ENCODE measurements at regions not wholly inside any gene's neighbourhood (a gene's known extent, or its start where the extent isn't known, plus 50 kb on each side); places are given as distances from the start of the nearest gene placed in this dataset.
"Not testable (repeated sequence)": the region's sequence is repeated elsewhere in the genome, so short reads cannot be mapped to it uniquely, and the experiment has no call there.

GRCh38 chr18:42545825-42546224 is 569.7 kb downstream of the RIT2 start:
- DNase-seq (ENCODE audit: low read depth in 2 of 2): no peak

- DNase-seq (ENCODE audit: low read depth in 2 of 2): no peak
Observed at GRCh38 chr18:42548493-42548892, 567.0 kb downstream of the RIT2 start.

GRCh38 chr18:42549596-42549995 is 565.9 kb downstream of the RIT2 start:
- DNase-seq (ENCODE audit: low read depth in 2 of 2): no peak

- not testable (repeated sequence) for DNase-seq (ENCODE audit: low read depth in 2 of 2)
Observed at GRCh38 chr18:42552559-42552958, 562.9 kb downstream of the RIT2 start.

GRCh38 chr18:42559069-42559690 is 556.3 kb downstream of the RIT2 start:
- DNase-seq (ENCODE audit: low read depth in 2 of 2): no peak

- no peak for DNase-seq (ENCODE audit: low read depth in 2 of 2)
Observed at GRCh38 chr18:42561521-42561920, 554.0 kb downstream of the RIT2 start.

GRCh38 chr18:42563995-42564394 is 551.5 kb downstream of the RIT2 start:
- DNase-seq (ENCODE audit: low read depth in 2 of 2): no peak

GRCh38 chr18:42564761-42565160 is 550.7 kb downstream of the RIT2 start:
- no peak for DNase-seq (ENCODE audit: low read depth in 2 of 2)

- no peak for DNase-seq (ENCODE audit: low read depth in 2 of 2)
Observed at GRCh38 chr18:42568773-42569172, 546.7 kb downstream of the RIT2 start.

GRCh38 chr18:42574871-42575270 is 540.6 kb downstream of the RIT2 start:
- DNase-seq (ENCODE audit: low read depth in 2 of 2): no peak

- no peak for DNase-seq (ENCODE audit: low read depth in 2 of 2)
Observed at GRCh38 chr18:42576124-42576523, 539.4 kb downstream of the RIT2 start.

GRCh38 chr18:42578792-42579191 is 536.7 kb downstream of the RIT2 start:
- DNase-seq (ENCODE audit: low read depth in 2 of 2): no peak

GRCh38 chr18:42582266-42582665 is 533.2 kb downstream of the RIT2 start:
- no peak for DNase-seq (ENCODE audit: low read depth in 2 of 2)

GRCh38 chr18:42583283-42583731 is 532.2 kb downstream of the RIT2 start:
- DNase-seq (ENCODE audit: low read depth in 2 of 2): no peak

- no peak for DNase-seq (ENCODE audit: low read depth in 2 of 2)
Observed at GRCh38 chr18:42586601-42587000, 528.9 kb downstream of the RIT2 start.

GRCh38 chr18:42588786-42589185 is 526.7 kb downstream of the RIT2 start:
- DNase-seq (ENCODE audit: low read depth in 2 of 2): no peak

GRCh38 chr18:42604820-42605219 is 510.7 kb downstream of the RIT2 start:
- DNase-seq (ENCODE audit: low read depth in 2 of 2): no peak

GRCh38 chr18:42606886-42607495 is 508.5 kb downstream of the RIT2 start:
- no peak for DNase-seq (ENCODE audit: low read depth in 2 of 2)

GRCh38 chr18:42611134-42611533 is 504.4 kb downstream of the RIT2 start:
- no peak for DNase-seq (ENCODE audit: low read depth in 2 of 2)

- DNase-seq (ENCODE audit: low read depth in 2 of 2): no peak
Observed at GRCh38 chr18:42614619-42615293, 500.7 kb downstream of the RIT2 start.

GRCh38 chr18:42617221-42617620 is 498.3 kb downstream of the RIT2 start:
- DNase-seq (ENCODE audit: low read depth in 2 of 2): no peak

GRCh38 chr18:42619771-42620170 is 495.7 kb downstream of the RIT2 start:
- no peak for DNase-seq (ENCODE audit: low read depth in 2 of 2)

GRCh38 chr18:42620657-42621056 is 494.8 kb downstream of the RIT2 start:
- no peak for DNase-seq (ENCODE audit: low read depth in 2 of 2)
